H9 (cell line): ENCODE measurements at regions not wholly inside any gene's neighbourhood (a gene's known extent, or its start where the extent isn't known, plus 50 kb on each side); places are given as distances from the start of the nearest gene placed in this dataset.

Experiments used
- DNase-seq: peaks from one replicate; pipeline ENCODE4 v3.0.0-alpha.2; 2017
- H2AFZ ChIP-seq: one replicate; pipeline ENCODE4 v1.6.1; 2013; ENCODE audit warnings: mild to moderate bottlenecking, low read length, control low read depth, moderate library complexity
- H2AK5ac ChIP-seq: 2 replicates; pipeline ENCODE4 v1.6.1; 2013; ENCODE audit warnings: low read length, control low read depth, mixed read lengths; ENCODE audit not compliant: insufficient read length
- H2BK120ac ChIP-seq: one replicate; pipeline ENCODE4 v1.6.1; 2013; ENCODE audit warnings: low read depth, mild to moderate bottlenecking, low read length, control low read depth, inconsistent platforms; ENCODE audit not compliant: poor library complexity, severe bottlenecking
- H2BK12ac ChIP-seq: 2 replicates; pipeline ENCODE4 v1.6.1; 2013; ENCODE audit warnings: low read length, control low read depth, mixed read lengths, low read depth; ENCODE audit not compliant: insufficient read length
- H2BK15ac ChIP-seq: 2 replicates; pipeline ENCODE4 v1.6.1; 2013; ENCODE audit warnings: low read depth, low read length, control low read depth
- H2BK20ac ChIP-seq: one replicate; pipeline ENCODE4 v1.6.1; 2013; ENCODE audit warnings: low read depth, mild to moderate bottlenecking, low read length, control low read depth, inconsistent platforms; ENCODE audit not compliant: poor library complexity, severe bottlenecking
- H2BK5ac ChIP-seq: 2 replicates; pipeline ENCODE4 v1.6.1; 2013; ENCODE audit warnings: low read length, control low read depth, mixed read lengths; ENCODE audit not compliant: insufficient read length
- H3K14ac ChIP-seq: 2 replicates; pipeline ENCODE4 v1.6.1; 2013; ENCODE audit warnings: low read length, control low read depth; ENCODE audit not compliant: insufficient read depth
- H3K18ac ChIP-seq: 2 replicates; pipeline ENCODE4 v1.6.1; 2013; ENCODE audit warnings: low read depth, mild to moderate bottlenecking, mixed read lengths, low read length, control low read depth; ENCODE audit not compliant: insufficient read length
- H3K23ac ChIP-seq: 2 replicates; pipeline ENCODE4 v1.6.1; 2013; ENCODE audit warnings: low read length, control low read depth, mixed read lengths, low read depth; ENCODE audit not compliant: insufficient read length
- H3K23me2 ChIP-seq: 2 replicates; pipeline ENCODE4 v1.6.1; 2013; ENCODE audit warnings: low read depth, mild to moderate bottlenecking, mixed read lengths, low read length, control low read depth; ENCODE audit not compliant: insufficient read length, poor library complexity, severe bottlenecking
- H3K27ac ChIP-seq: 2 replicates; pipeline ENCODE4 v1.5.1; 2013; ENCODE audit warnings: low read length, control low read depth, mixed read lengths, low read depth; ENCODE audit not compliant: insufficient read length
- H3K27me3 ChIP-seq: 2 replicates; pipeline ENCODE4 v1.6.1; 2013; ENCODE audit warnings: low read length, control low read depth, inconsistent platforms; ENCODE audit not compliant: insufficient read depth
- H3K4ac ChIP-seq: 2 replicates; pipeline ENCODE4 v1.6.1; 2013; ENCODE audit warnings: low read depth, mild to moderate bottlenecking, control low read depth, inconsistent platforms, low read length, moderate library complexity
- H3K4me1 ChIP-seq: 2 replicates; pipeline ENCODE4 v1.6.1; 2013; ENCODE audit warnings: low read length, control low read depth, inconsistent platforms; ENCODE audit not compliant: insufficient read depth
- H3K4me2 ChIP-seq: 2 replicates; pipeline ENCODE4 v1.6.1; 2013; ENCODE audit warnings: low read length, control low read depth, mixed read lengths; ENCODE audit not compliant: insufficient read length, insufficient read depth
- H3K56ac ChIP-seq: 2 replicates; pipeline ENCODE4 v1.6.1; 2013; ENCODE audit warnings: low read depth, mild to moderate bottlenecking, mixed read lengths, low read length, control low read depth; ENCODE audit not compliant: insufficient read length
- H3K79me1 ChIP-seq: 2 replicates; pipeline ENCODE4 v1.6.1; 2013; ENCODE audit warnings: low read depth, mild to moderate bottlenecking, moderate library complexity, low read length, control low read depth, inconsistent platforms; ENCODE audit not compliant: insufficient read depth, poor library complexity, severe bottlenecking
- H3K79me2 ChIP-seq: 2 replicates; pipeline ENCODE4 v1.6.1; 2013; ENCODE audit warnings: low read length, control low read depth, inconsistent platforms; ENCODE audit not compliant: insufficient read depth
- H3K9ac ChIP-seq: 2 replicates; pipeline ENCODE4 v1.6.1; 2013; ENCODE audit warnings: low read length, control low read depth, mixed read lengths; ENCODE audit not compliant: insufficient read length; ENCODE audit errors: extremely low read depth
- H3K9me3 ChIP-seq: one replicate; pipeline ENCODE4 v1.6.1; 2013; ENCODE audit warnings: low read depth, low read length, inconsistent platforms; ENCODE audit not compliant: control insufficient read depth
- H3T11ph ChIP-seq: one replicate; pipeline ENCODE4 v1.6.1; 2013; ENCODE audit warnings: mild to moderate bottlenecking, low read length, control low read depth, inconsistent platforms
- H4K20me1 ChIP-seq: one replicate; pipeline ENCODE4 v1.6.1; 2013; ENCODE audit not compliant: control insufficient read depth, insufficient read length, insufficient read depth
- H4K5ac ChIP-seq: 2 replicates; pipeline ENCODE4 v1.6.1; 2013; ENCODE audit warnings: low read depth, mild to moderate bottlenecking, mixed read lengths, low read length, control low read depth; ENCODE audit not compliant: insufficient read length
- H4K8ac ChIP-seq: replicated peaks from 2 replicates; pipeline ENCODE4 v1.6.1; 2013; ENCODE audit warnings: low read length, control low read depth, mixed read lengths, low read depth; ENCODE audit not compliant: insufficient read length
- H4K91ac ChIP-seq: 2 replicates; pipeline ENCODE4 v1.6.1; 2013; ENCODE audit warnings: low read depth, mild to moderate bottlenecking, moderate library complexity, mixed read lengths, low read length, control low read depth; ENCODE audit not compliant: insufficient read length
- H3K27ac Mint-ChIP-seq, 3 experiments: 2 replicates in 2 of 3; 3 replicates in 1 of 3; pipeline ENCODE4 v1.8.0; 2020 to 2021; ENCODE audit warnings: mixed read lengths in 3 of 3, mild to moderate bottlenecking in 1 of 3, moderate library complexity in 1 of 3
- H3K27me3 Mint-ChIP-seq: 2 replicates; pipeline ENCODE4 v1.8.0; 2021; ENCODE audit warnings: low read depth, mild to moderate bottlenecking, moderate library complexity, mixed read lengths
- H3K36me3 Mint-ChIP-seq, 3 experiments: 2 replicates in 2 of 3; 3 replicates in 1 of 3; pipeline ENCODE4 v1.8.0; 2020 to 2021; ENCODE audit warnings: low read depth in 3 of 3, mixed read lengths in 3 of 3; ENCODE audit not compliant: insufficient read depth in 1 of 3
- H3K4me1 Mint-ChIP-seq, 2 experiments: 2 replicates each; pipeline ENCODE4 v1.8.0; 2020; ENCODE audit warnings: mixed read lengths in 2 of 2
- H3K4me3 Mint-ChIP-seq, 2 experiments: 2 replicates in 1 of 2; 3 replicates in 1 of 2; pipeline ENCODE4 v1.8.0; 2020 to 2021; ENCODE audit warnings: mild to moderate bottlenecking in 2 of 2, mixed read lengths in 2 of 2, moderate library complexity in 1 of 2
- H3K9me3 Mint-ChIP-seq, 2 experiments: 2 replicates in 1 of 2; 3 replicates in 1 of 2; pipeline ENCODE4 v1.8.0; 2020; ENCODE audit warnings: mild to moderate bottlenecking in 2 of 2, mixed read lengths in 2 of 2, moderate library complexity in 1 of 2
- CTCF ChIP-seq: fragments of 200-600 bp; sonication (generic); conservative IDR thresholded peaks from 3 replicates; pipeline ENCODE4 v1.8.0; 2021; ENCODE audit warnings: antibody characterized with exemption, mild to moderate bottlenecking
- WGBS: extraction: QIAGEN DNeasy Blood & Tissue Kit; methylation state at CpG from one replicate; pipeline ENCODE4 v1.1.7; 2013; ENCODE audit warnings: missing lambda C conversion rate, low lambda C conversion rate, mixed read lengths; ENCODE audit not compliant: insufficient read length; ENCODE audit errors: extremely low coverage; 5-methylcytosine and 5-hydroxymethylcytosine counted together

GRCh38 chr17:37818689-37819088 lies 73.8 kb upstream of the HNF1B start:
- Mint-ChIP-seq H3K36me3 (no peaks in the 10 kb centered on the region), H3K27me3 (no peaks in the 10 kb centered on the region; the same call in 1 of the 2 replicates), H3K27ac (no peak overlapping the region), H3K4me1 (no peaks in the 10 kb centered on the region), H3K4me3 (no peak overlapping the region), H3K9me3 (no peaks in the 10 kb centered on the region)
- no CpG with 5 or more reads among the region's 3 CpGs for WGBS
- no peak for TF ChIP-seq CTCF
- Histone ChIP-seq H2BK20ac (no peak overlapping the region), H3K79me1 (no peaks in the 10 kb centered on the region), H4K5ac (no peak overlapping the region), H2BK5ac (no peak overlapping the region), H4K20me1 (no peaks in the 10 kb centered on the region), H4K8ac (no peak overlapping the region), H3K79me2 (no peaks in the 10 kb centered on the region), H3K4ac (no peak overlapping the region), H3K27ac (no peak overlapping the region), H3K27me3 (no peaks in the 10 kb centered on the region), H3K9me3 (no peaks in the 10 kb centered on the region), H3K9ac (no peak overlapping the region), H2BK15ac (no peak overlapping the region), H3K14ac (no peak overlapping the region), H2BK120ac (no peak overlapping the region), H3K23me2 (no peaks in the 10 kb centered on the region), H2BK12ac (no peak overlapping the region), H3K18ac (no peak overlapping the region), H3K23ac (no peak overlapping the region), H3K4me1 (no peaks in the 10 kb centered on the region), H3K4me2 (no peak overlapping the region), H2AFZ (no peak overlapping the region), H4K91ac (no peak overlapping the region), H3K56ac (no peak overlapping the region), H2AK5ac (no peak overlapping the region), H3T11ph (no peak overlapping the region)
- DNase-seq = no peak
